ENCODE measurements at regions not wholly inside any gene's neighbourhood (a gene's known extent, or its start where the extent isn't known, plus 50 kb on each side); places are given as distances from the start of the nearest gene placed in this dataset.

DNA sequence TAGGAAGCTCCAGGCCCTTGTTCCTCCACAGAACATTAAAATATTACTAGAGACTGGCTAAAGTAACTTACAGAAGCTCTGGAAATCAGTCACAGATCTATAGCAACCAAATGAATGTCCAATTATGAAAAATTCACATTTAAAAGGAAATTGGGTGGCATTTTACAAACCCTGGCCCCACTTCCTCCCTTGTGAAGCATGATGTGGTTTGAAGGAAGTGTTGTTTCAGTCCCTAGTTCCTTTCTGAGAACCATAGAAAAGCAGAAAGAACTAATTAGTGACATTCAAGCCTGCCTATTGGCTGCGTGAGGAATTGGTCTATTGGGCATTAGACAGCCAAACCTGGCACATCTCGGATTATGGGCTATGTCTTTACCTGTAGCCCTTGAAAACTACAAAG lies 649.7 kb upstream of the NEGR1 start:
- Histone ChIP-seq H3K9me3 (ENCODE audit: control insufficient read depth, low read length) (no peaks in the 10 kb centered on the region), H3K27ac (ENCODE audit: low read depth, low read length, severe bottlenecking) (no peak overlapping the region), H3K4me1 (ENCODE audit: control insufficient read depth, insufficient read depth, low read length, poor library complexity, severe bottlenecking) (no peaks in the 10 kb centered on the region), H3K4me3 (ENCODE audit: extremely low read depth, insufficient read depth, low read length, poor library complexity, severe bottlenecking) (no peak overlapping the region), H3K36me3 (ENCODE audit: control insufficient read depth, insufficient read depth, low read length) (no peaks in the 10 kb centered on the region)
- WGBS, 2 experiments (ENCODE audit: insufficient coverage in 2 of 2): 100% methylated on average over 1 of the region's 2 CpGs

- no peak overlapping the region for H3K4me3 ChIP-seq (ENCODE audit: extremely low read depth, insufficient read depth, low read length, poor library complexity, severe bottlenecking)
- H3K4me1 ChIP-seq (ENCODE audit: control insufficient read depth, insufficient read depth, low read length, poor library complexity, severe bottlenecking): no peaks in the 10 kb centered on the region
- H3K27ac ChIP-seq (ENCODE audit: low read depth, low read length, severe bottlenecking): no peak overlapping the region
- no peaks in the 10 kb centered on the region for H3K9me3 ChIP-seq (ENCODE audit: control insufficient read depth, low read length)
- WGBS, 2 experiments (ENCODE audit: insufficient coverage in 2 of 2): 95 to 100% methylated on average over 2 of the region's 3 CpGs
- no peaks in the 10 kb centered on the region for H3K36me3 ChIP-seq (ENCODE audit: control insufficient read depth, insufficient read depth, low read length)
Measured at GRCh38 chr1:72930528-72930927, 648.2 kb upstream of the NEGR1 start.

GRCh38 chr1:72918940-72919339 lies 636.6 kb upstream of the NEGR1 start:
- no peak overlapping the region for H3K4me3 ChIP-seq (ENCODE audit: extremely low read depth, insufficient read depth, low read length, poor library complexity, severe bottlenecking)
- no peaks in the 10 kb centered on the region for H3K4me1 ChIP-seq (ENCODE audit: control insufficient read depth, insufficient read depth, low read length, poor library complexity, severe bottlenecking)
- H3K27ac ChIP-seq (ENCODE audit: low read depth, low read length, severe bottlenecking): no peak overlapping the region
- WGBS, 2 experiments (ENCODE audit: insufficient coverage in 2 of 2): no CpG with 5 or more reads among the region's 4 CpGs
- H3K9me3 ChIP-seq (ENCODE audit: control insufficient read depth, low read length): no peaks in the 10 kb centered on the region
- H3K36me3 ChIP-seq (ENCODE audit: control insufficient read depth, insufficient read depth, low read length): no peaks in the 10 kb centered on the region

GRCh38 chr1:72917920-72918319 lies 635.6 kb upstream of the NEGR1 start:
- no peak overlapping the region for H3K4me3 ChIP-seq (ENCODE audit: extremely low read depth, insufficient read depth, low read length, poor library complexity, severe bottlenecking)
- no peaks in the 10 kb centered on the region for H3K36me3 ChIP-seq (ENCODE audit: control insufficient read depth, insufficient read depth, low read length)
- no peaks in the 10 kb centered on the region for H3K4me1 ChIP-seq (ENCODE audit: control insufficient read depth, insufficient read depth, low read length, poor library complexity, severe bottlenecking)
- H3K9me3 ChIP-seq (ENCODE audit: control insufficient read depth, low read length): no peaks in the 10 kb centered on the region
- no peak overlapping the region for H3K27ac ChIP-seq (ENCODE audit: low read depth, low read length, severe bottlenecking)
- no CpG with 5 or more reads among the region's 1 CpG for WGBS, 2 experiments (ENCODE audit: insufficient coverage in 2 of 2)

DNA sequence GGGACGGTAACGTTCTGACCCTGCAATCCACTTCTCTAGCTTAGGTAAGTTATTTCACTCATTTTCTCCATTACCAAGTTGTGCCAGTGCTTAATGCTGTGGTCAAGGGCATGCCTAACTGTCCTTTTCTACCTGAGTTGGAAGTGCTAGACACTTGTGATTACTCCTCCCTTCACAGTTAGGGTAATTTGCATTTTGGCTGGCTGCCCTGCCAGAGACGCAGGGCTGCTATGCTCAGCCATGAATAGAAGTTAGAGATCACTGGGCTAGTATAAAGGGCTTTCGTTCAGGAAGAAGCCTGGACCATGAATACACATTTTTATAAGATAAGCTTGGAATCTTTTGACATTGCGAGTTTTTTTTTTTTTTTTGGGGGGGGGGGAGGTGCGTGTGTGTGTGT lies 633.2 kb upstream of the NEGR1 start:
- no peaks in the 10 kb centered on the region for H3K4me1 ChIP-seq (ENCODE audit: control insufficient read depth, insufficient read depth, low read length, poor library complexity, severe bottlenecking)
- H3K36me3 ChIP-seq (ENCODE audit: control insufficient read depth, insufficient read depth, low read length): no peaks in the 10 kb centered on the region
- H3K27ac ChIP-seq (ENCODE audit: low read depth, low read length, severe bottlenecking): no peak overlapping the region
- no peak overlapping the region for H3K4me3 ChIP-seq (ENCODE audit: extremely low read depth, insufficient read depth, low read length, poor library complexity, severe bottlenecking)
- WGBS, 2 experiments (ENCODE audit: insufficient coverage in 2 of 2): 44 to 48% methylated on average over 2 of the region's 6 CpGs
- H3K9me3 ChIP-seq (ENCODE audit: control insufficient read depth, low read length): no peaks in the 10 kb centered on the region

- no peaks in the 10 kb centered on the region for H3K36me3 ChIP-seq (ENCODE audit: control insufficient read depth, insufficient read depth, low read length)
- no CpG with 5 or more reads among the region's 3 CpGs for WGBS, 2 experiments (ENCODE audit: insufficient coverage in 2 of 2)
- H3K27ac ChIP-seq (ENCODE audit: low read depth, low read length, severe bottlenecking): no peak overlapping the region
Measured at GRCh38 chr1:72911656-72912055, 629.3 kb upstream of the NEGR1 start.

GRCh38 chr1:72896256-72896655 lies 613.9 kb upstream of the NEGR1 start:
- Histone ChIP-seq H3K9me3 (ENCODE audit: control insufficient read depth, low read length) (no peaks in the 10 kb centered on the region), H3K36me3 (ENCODE audit: control insufficient read depth, insufficient read depth, low read length) (no peaks in the 10 kb centered on the region), H3K4me3 (ENCODE audit: extremely low read depth, insufficient read depth, low read length, poor library complexity, severe bottlenecking) (no peak overlapping the region), H3K4me1 (ENCODE audit: control insufficient read depth, insufficient read depth, low read length, poor library complexity, severe bottlenecking) (no peaks in the 10 kb centered on the region), H3K27ac (ENCODE audit: low read depth, low read length, severe bottlenecking) (no peak overlapping the region)

More at GRCh38 chr1:72911656-72912055, 629.3 kb upstream of the NEGR1 start:
- Histone ChIP-seq H3K9me3 (ENCODE audit: control insufficient read depth, low read length) (no peaks in the 10 kb centered on the region), H3K4me3 (ENCODE audit: extremely low read depth, insufficient read depth, low read length, poor library complexity, severe bottlenecking) (no peak overlapping the region), H3K4me1 (ENCODE audit: control insufficient read depth, insufficient read depth, low read length, poor library complexity, severe bottlenecking) (no peaks in the 10 kb centered on the region)

- no CpG with 5 or more reads among the region's 1 CpG for WGBS, 2 experiments (ENCODE audit: insufficient coverage in 2 of 2)
- no peak overlapping the region for H3K27ac ChIP-seq (ENCODE audit: low read depth, low read length, severe bottlenecking)
Measured at GRCh38 chr1:72892461-72892860, 610.1 kb upstream of the NEGR1 start.

GRCh38 chr1:72891976-72892375 lies 609.6 kb upstream of the NEGR1 start:
- 93 to 100% methylated on average over 3 to 5 of the region's 6 CpGs for WGBS, 2 experiments (ENCODE audit: insufficient coverage in 2 of 2)
- Histone ChIP-seq H3K9me3 (ENCODE audit: control insufficient read depth, low read length) (no peaks in the 10 kb centered on the region), H3K4me1 (ENCODE audit: control insufficient read depth, insufficient read depth, low read length, poor library complexity, severe bottlenecking) (no peaks in the 10 kb centered on the region), H3K27ac (ENCODE audit: low read depth, low read length, severe bottlenecking) (no peak overlapping the region), H3K36me3 (ENCODE audit: control insufficient read depth, insufficient read depth, low read length) (no peaks in the 10 kb centered on the region), H3K4me3 (ENCODE audit: extremely low read depth, insufficient read depth, low read length, poor library complexity, severe bottlenecking) (no peak overlapping the region)

More at GRCh38 chr1:72892461-72892860, 610.1 kb upstream of the NEGR1 start:
- no peaks in the 10 kb centered on the region for H3K36me3 ChIP-seq (ENCODE audit: control insufficient read depth, insufficient read depth, low read length)
- H3K4me3 ChIP-seq (ENCODE audit: extremely low read depth, insufficient read depth, low read length, poor library complexity, severe bottlenecking): no peak overlapping the region
- no peaks in the 10 kb centered on the region for H3K4me1 ChIP-seq (ENCODE audit: control insufficient read depth, insufficient read depth, low read length, poor library complexity, severe bottlenecking)
- no peaks in the 10 kb centered on the region for H3K9me3 ChIP-seq (ENCODE audit: control insufficient read depth, low read length)

DNA sequence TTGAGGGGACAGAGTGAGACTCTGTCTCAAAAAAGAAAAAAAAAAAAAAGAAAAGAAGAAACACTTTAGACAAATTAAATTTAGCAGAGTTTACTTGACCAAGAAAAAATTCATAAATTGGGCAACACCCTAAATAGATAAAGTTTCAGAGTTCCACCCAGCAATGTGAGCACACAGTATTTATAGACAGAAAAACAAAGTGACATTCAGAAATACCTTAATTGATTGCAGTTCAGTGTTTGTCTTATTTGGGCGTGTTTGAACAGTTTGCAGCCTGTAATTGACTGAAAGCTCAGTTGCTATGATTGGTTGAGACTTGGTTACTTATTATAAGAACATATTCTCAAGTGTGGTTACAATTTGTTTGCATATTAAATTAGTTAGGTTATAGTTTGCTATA lies 603.5 kb upstream of the NEGR1 start:
- Histone ChIP-seq H3K4me3 (ENCODE audit: extremely low read depth, insufficient read depth, low read length, poor library complexity, severe bottlenecking) (no peak overlapping the region), H3K9me3 (ENCODE audit: control insufficient read depth, low read length) (no peaks in the 10 kb centered on the region), H3K4me1 (ENCODE audit: control insufficient read depth, insufficient read depth, low read length, poor library complexity, severe bottlenecking) (no peaks in the 10 kb centered on the region), H3K27ac (ENCODE audit: low read depth, low read length, severe bottlenecking) (no peak overlapping the region), H3K36me3 (ENCODE audit: control insufficient read depth, insufficient read depth, low read length) (no peaks in the 10 kb centered on the region)
- WGBS, 2 experiments (ENCODE audit: insufficient coverage in 2 of 2): no CpG with 5 or more reads among the region's 1 CpG

DNA sequence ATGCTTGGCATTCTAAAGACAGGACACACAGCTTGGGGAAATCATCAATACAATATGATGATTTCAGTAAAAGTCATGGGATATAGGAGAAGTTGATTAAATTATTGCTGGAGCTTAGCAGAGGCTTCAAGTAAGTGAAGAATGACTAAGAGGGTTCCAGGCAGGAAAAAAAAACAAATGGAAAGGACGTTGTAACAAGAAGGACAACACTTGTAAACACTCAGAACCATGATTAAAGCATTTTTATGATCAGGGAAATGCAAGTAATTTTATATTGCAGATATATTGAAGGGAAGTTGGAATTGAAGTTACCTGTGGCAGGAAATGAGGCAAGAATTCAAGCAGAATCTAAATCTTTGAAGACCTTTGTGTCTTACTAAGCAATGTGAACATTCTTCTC lies 602.7 kb upstream of the NEGR1 start:
- no peak overlapping the region for H3K4me3 ChIP-seq (ENCODE audit: extremely low read depth, insufficient read depth, low read length, poor library complexity, severe bottlenecking)
- no peak overlapping the region for H3K27ac ChIP-seq (ENCODE audit: low read depth, low read length, severe bottlenecking)
- WGBS, 2 experiments (ENCODE audit: insufficient coverage in 2 of 2): no CpG with 5 or more reads among the region's 1 CpG
- H3K36me3 ChIP-seq (ENCODE audit: control insufficient read depth, insufficient read depth, low read length): no peaks in the 10 kb centered on the region
- H3K4me1 ChIP-seq (ENCODE audit: control insufficient read depth, insufficient read depth, low read length, poor library complexity, severe bottlenecking): no peaks in the 10 kb centered on the region
- no peaks in the 10 kb centered on the region for H3K9me3 ChIP-seq (ENCODE audit: control insufficient read depth, low read length)

DNA sequence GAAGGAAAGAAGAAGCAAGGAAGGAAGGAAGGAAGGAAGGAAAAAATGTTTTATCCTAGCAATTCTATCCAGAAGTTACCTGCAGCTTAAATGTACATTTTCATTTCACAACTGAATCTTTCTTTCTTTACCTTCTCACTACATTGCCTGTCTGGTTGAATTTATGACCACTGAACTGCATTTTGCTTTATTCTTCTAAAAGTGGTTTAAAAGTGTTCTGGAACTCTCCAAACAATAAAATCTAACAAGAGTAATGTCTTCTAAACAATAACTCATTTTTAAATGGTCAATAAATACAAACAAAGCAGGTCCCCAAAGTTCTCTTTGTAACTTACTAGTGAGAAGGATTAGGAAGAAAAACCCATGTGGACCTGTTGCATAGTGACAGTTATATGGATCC lies 587.5 kb upstream of the NEGR1 start:
- Histone ChIP-seq H3K27ac (ENCODE audit: low read depth, low read length, severe bottlenecking) (no peak overlapping the region), H3K36me3 (ENCODE audit: control insufficient read depth, insufficient read depth, low read length) (no peaks in the 10 kb centered on the region), H3K4me3 (ENCODE audit: extremely low read depth, insufficient read depth, low read length, poor library complexity, severe bottlenecking) (no peak overlapping the region), H3K4me1 (ENCODE audit: control insufficient read depth, insufficient read depth, low read length, poor library complexity, severe bottlenecking) (no peaks in the 10 kb centered on the region), H3K9me3 (ENCODE audit: control insufficient read depth, low read length) (no peaks in the 10 kb centered on the region)

Measured in mesodermal cell (in vitro differentiated cells).